BJ (cell line): ENCODE measurements at regions not wholly inside any gene's neighbourhood (a gene's known extent, or its start where the extent isn't known, plus 50 kb on each side); places are given as distances from the start of the nearest gene placed in this dataset.

Source experiments
- CTCF ChIA-PET: fragments of 350-600 bp; formaldehyde crosslinking; extraction: SDS; loops from one replicate; lab custom pipeline; 2021; ENCODE audit warnings: antibody characterized with exemption, inconsistent platforms; lab: Yijun Ruan, JAX
- POLR2A ChIA-PET: fragments of 300-600 bp; sonication (Branson Sonifier 250); formaldehyde crosslinking; extraction: SDS; loops from one replicate; lab custom pipeline; 2021; ENCODE audit warnings: antibody characterized with exemption; lab: Charles Lee
- DNase-seq: peaks from one replicate; pipeline ENCODE4 v3.0.0-alpha.2; 2011; ENCODE audit warnings: low read depth
- H3K27me3 ChIP-seq: 2 replicates; pipeline ENCODE4 v1.6.0; 2011; ENCODE audit warnings: low read length; ENCODE audit not compliant: control insufficient read depth, insufficient read depth
- H3K36me3 ChIP-seq: 2 replicates; pipeline ENCODE4 v1.5.1; 2011; ENCODE audit warnings: low read length; ENCODE audit not compliant: control insufficient read depth, insufficient read depth
- H3K4me3 ChIP-seq: 2 replicates; pipeline ENCODE4 v1.5.1; 2011; ENCODE audit warnings: low read depth, mild to moderate bottlenecking, control low read depth, low read length
- TF ChIP-seq, protein P1 (sequence below): IDR thresholded peaks from 2 replicates; pipeline ENCODE4 v1.5.1; 2011; ENCODE audit warnings: low read depth, mild to moderate bottlenecking, control low read depth, inconsistent platforms, low read length, moderate library complexity; ENCODE audit not compliant: insufficient read depth

DNA sequence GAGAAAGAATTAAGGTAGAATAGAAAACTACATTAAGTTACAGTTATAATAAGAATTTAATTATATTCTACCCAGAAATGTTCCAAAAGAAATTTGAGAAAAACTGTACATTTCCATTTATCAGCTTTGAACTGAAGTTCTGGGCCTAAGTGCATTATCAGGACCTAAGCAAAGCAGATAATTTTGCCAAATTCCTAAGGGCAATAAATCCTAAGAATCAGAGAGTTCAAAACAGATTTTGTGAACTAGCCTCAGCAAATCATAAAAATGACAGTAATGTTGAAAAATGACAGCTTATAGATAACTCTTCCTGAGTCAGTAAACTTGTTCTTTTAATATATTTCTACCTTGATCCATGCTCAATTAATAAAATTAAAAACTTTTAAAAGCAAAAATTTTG lies 662.1 kb upstream of the CDH9 start:
- DNase-seq: no peak
- no peaks in the 10 kb centered on the region for H3K27me3 ChIP-seq
- no peaks in the 10 kb centered on the region for H3K36me3 ChIP-seq
- ChIA-PET POLR2A (no interaction called here), CTCF (no interaction called here)
- H3K4me3 ChIP-seq: no peak overlapping the region
- TF ChIP-seq, protein P1, sequence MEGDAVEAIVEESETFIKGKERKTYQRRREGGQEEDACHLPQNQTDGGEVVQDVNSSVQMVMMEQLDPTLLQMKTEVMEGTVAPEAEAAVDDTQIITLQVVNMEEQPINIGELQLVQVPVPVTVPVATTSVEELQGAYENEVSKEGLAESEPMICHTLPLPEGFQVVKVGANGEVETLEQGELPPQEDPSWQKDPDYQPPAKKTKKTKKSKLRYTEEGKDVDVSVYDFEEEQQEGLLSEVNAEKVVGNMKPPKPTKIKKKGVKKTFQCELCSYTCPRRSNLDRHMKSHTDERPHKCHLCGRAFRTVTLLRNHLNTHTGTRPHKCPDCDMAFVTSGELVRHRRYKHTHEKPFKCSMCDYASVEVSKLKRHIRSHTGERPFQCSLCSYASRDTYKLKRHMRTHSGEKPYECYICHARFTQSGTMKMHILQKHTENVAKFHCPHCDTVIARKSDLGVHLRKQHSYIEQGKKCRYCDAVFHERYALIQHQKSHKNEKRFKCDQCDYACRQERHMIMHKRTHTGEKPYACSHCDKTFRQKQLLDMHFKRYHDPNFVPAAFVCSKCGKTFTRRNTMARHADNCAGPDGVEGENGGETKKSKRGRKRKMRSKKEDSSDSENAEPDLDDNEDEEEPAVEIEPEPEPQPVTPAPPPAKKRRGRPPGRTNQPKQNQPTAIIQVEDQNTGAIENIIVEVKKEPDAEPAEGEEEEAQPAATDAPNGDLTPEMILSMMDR: no peak

DNA sequence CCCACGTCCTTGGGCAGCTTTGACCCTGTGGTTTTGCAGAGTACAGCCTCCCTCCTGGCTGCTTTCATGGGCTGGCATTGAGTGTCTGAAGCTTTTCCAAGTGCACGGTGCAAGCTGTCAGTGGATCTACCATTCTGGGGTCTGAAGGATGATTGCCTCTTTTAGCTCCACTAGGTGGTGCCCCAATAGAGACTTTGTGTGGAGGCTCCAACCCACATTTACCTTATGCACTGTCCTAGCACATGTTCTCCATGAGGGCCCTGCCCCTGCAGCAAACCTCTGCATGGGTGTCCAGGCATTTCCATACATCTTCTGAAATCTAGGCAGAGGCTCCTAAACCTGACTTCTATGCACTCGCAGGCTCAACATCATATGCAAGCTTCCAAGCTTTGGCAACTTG lies 644.2 kb upstream of the CDH9 start:
- TF ChIP-seq, protein P1: no peak
- ChIA-PET CTCF (no interaction called here), POLR2A (no interaction called here)
- Histone ChIP-seq H3K27me3 (no peaks in the 10 kb centered on the region), H3K36me3 (no peaks in the 10 kb centered on the region), H3K4me3 (no peak overlapping the region)
- DNase-seq: no peak

DNA sequence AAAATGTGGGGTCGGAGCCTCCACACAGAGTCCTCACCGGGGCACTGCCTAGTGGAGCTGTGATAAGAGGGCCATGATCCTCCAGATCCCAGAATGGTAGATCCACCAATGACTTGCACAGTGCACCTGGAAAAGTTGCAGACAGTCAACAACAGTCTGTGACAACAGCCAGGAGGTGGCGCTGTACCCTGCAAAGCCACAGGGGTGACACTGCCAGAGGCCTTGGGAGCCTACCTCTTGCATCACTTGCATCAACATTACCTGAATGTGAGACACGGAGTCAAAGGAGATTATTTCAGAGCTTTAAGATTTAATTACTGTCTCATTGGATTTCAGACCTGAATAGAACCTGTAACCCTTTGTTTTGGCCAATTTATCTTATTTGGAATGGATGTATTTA lies 614.1 kb upstream of the CDH9 start:
- TF ChIP-seq, protein P1: no peak
- no peak overlapping the region for H3K4me3 ChIP-seq
- H3K27me3 ChIP-seq: no peaks in the 10 kb centered on the region
- H3K36me3 ChIP-seq: no peaks in the 10 kb centered on the region
- ChIA-PET POLR2A (no interaction called here), CTCF (no interaction called here)
- DNase-seq: no peak

DNA sequence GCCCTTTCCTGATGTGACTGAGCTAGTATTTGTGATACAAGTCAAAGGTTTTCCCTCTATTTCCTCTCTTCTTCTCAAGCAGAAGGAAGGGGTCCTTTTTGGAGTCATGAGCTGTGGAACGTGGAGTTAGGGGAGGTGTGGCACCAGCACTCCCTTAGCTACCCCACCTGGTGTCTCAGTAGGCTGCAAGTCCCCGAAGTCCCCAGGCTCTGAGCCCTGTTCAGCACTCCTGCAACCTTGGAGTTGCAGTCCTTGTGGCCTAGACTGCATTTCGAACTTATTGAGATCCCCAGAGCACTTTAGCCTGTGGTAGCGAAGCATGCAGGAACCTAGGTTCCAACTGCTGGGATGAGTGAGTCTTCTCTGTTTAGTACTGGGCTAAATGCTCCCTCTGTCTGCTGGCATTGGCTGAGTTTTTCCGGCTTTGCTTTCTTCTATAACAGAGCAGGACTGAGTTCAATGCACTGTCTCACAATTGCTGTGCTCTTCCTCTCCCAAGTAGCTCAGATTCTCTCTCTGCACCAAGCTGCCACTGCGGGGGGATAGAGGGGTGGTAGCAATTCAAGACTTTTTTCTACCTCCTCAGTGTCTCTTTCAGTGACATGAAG lies 600.7 kb upstream of the CDH9 start:
- no peaks in the 10 kb centered on the region for H3K36me3 ChIP-seq
- no peak for DNase-seq
- TF ChIP-seq, protein P1: no peak
- CTCF ChIA-PET: no interaction called here
- no peak overlapping the region for H3K4me3 ChIP-seq
- POLR2A ChIA-PET: no interaction called here
- H3K27me3 ChIP-seq: no peaks in the 10 kb centered on the region

DNA sequence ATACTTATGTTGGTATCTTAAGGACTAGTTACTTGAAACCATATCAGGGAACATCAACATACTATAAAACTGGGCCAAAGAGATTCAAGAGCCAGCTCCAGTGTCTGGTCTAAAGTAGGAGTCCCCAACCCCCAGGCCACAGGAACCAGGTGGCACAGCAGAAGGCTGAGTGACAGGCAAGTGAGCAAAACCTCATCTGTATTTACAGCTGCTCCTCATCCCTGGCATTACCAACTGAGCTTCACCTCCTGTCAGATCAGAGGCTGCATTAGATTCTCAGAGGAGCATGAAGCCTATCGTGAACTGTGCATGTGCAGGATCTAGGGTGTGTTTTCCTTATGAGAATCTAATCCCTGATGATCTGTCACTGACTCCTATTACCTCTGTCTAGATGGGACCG lies 581.6 kb upstream of the CDH9 start:
- Histone ChIP-seq H3K36me3 (no peaks in the 10 kb centered on the region), H3K27me3 (no peaks in the 10 kb centered on the region), H3K4me3 (no peak overlapping the region)
- ChIA-PET POLR2A (no interaction called here), CTCF (no interaction called here)
- TF ChIP-seq, protein P1: no peak
- DNase-seq: no peak
